SKM-1 (cell line): ENCODE measurements at regions not wholly inside any gene's neighbourhood (a gene's known extent, or its start where the extent isn't known, plus 50 kb on each side); places are given as distances from the start of the nearest gene placed in this dataset.
"Not testable (repeated sequence)": the region's sequence is repeated elsewhere in the genome, so short reads cannot be mapped to it uniquely, and the experiment has no call there.

Experiments used
- DNase-seq: peaks from one replicate; lab custom pipeline; 2025; ENCODE audit not compliant: unreplicated experiment; lab: John Stamatoyannopoulos, UW

GRCh38 chr5:32842813-32843530 is 131.9 kb downstream of the NPR3 start:
- DNase-seq, result no peak

GRCh38 chr5:32843531-32843895 is 132.4 kb downstream of the NPR3 start:
- no peak for DNase-seq

GRCh38 chr5:32845171-32845570 is 134.1 kb downstream of the NPR3 start:
- no peak for DNase-seq

GRCh38 chr5:32848120-32848519 is 137.0 kb downstream of the NPR3 start:
- no peak for DNase-seq

- DNase-seq, result no peak
Measured at GRCh38 chr5:32848681-32849080, 137.6 kb downstream of the NPR3 start.

- DNase-seq, result no peak
Measured at GRCh38 chr5:32850817-32851496, 139.8 kb downstream of the NPR3 start.

GRCh38 chr5:32851559-32852173 is 140.5 kb downstream of the NPR3 start:
- DNase-seq, result no peak

- no peak for DNase-seq
Measured at GRCh38 chr5:32852535-32852934, 141.4 kb downstream of the NPR3 start.

GRCh38 chr5:32852976-32853375 is 141.9 kb downstream of the NPR3 start:
- no peak for DNase-seq

- no peak for DNase-seq
Measured at GRCh38 chr5:32854473-32854872, 143.4 kb downstream of the NPR3 start.

GRCh38 chr5:32859211-32859641 is 148.1 kb downstream of the NPR3 start:
- DNase-seq, result no peak

- DNase-seq, result no peak
Measured at GRCh38 chr5:32865475-32865874, 154.4 kb downstream of the NPR3 start.

GRCh38 chr5:32866138-32866537 is 155.0 kb downstream of the NPR3 start:
- DNase-seq, result no peak

- DNase-seq, result no peak
Measured at GRCh38 chr5:32869216-32869615, 158.1 kb downstream of the NPR3 start.

GRCh38 chr5:32876791-32877190 is 165.7 kb downstream of the NPR3 start:
- DNase-seq, result no peak

- not testable (repeated sequence) for DNase-seq
Measured at GRCh38 chr5:32879364-32879763, 168.2 kb downstream of the NPR3 start.

GRCh38 chr5:32880796-32881195 is 169.7 kb downstream of the NPR3 start:
- DNase-seq, result no peak

GRCh38 chr5:32887390-32887789 is 176.3 kb downstream of the NPR3 start:
- DNase-seq, result no peak

- no peak for DNase-seq
Measured at GRCh38 chr5:32889078-32889477, 178.0 kb downstream of the NPR3 start.

GRCh38 chr5:32903613-32904012 is 192.5 kb downstream of the NPR3 start:
- no peak for DNase-seq

GRCh38 chr5:32908641-32909040 is 197.5 kb downstream of the NPR3 start:
- DNase-seq, result no peak

GRCh38 chr5:32909207-32909606 is 198.1 kb downstream of the NPR3 start:
- no peak for DNase-seq
